SU-DHL-6 (cell line): ENCODE measurements at regions not wholly inside any gene's neighbourhood (a gene's known extent, or its start where the extent isn't known, plus 50 kb on each side); places are given as distances from the start of the nearest gene placed in this dataset.

Source experiments
- H2AFZ ChIP-seq: fragments of 200-600 bp; sonication (generic); 2 replicates; pipeline ENCODE4 v1.6.1; 2014; ENCODE audit warnings: low read depth, mild to moderate bottlenecking, moderate library complexity, mixed read lengths, antibody characterized with exemption, low read length; ENCODE audit not compliant: severe bottlenecking
- H3F3A ChIP-seq: fragments of 200-600 bp; shearing (Covaris generic); 2 replicates; pipeline ENCODE4 v1.6.0; 2016; ENCODE audit warnings: antibody characterized with exemption, mild to moderate bottlenecking; ENCODE audit not compliant: insufficient read depth
- H3K27ac ChIP-seq: fragments of 200-600 bp; sonication (generic); 2 replicates; pipeline ENCODE4 v1.5.1; 2016; ENCODE audit warnings: low read depth, mild to moderate bottlenecking, low read length, moderate library complexity, mixed read lengths
- H3K27me3 ChIP-seq: fragments of 200-600 bp; sonication (generic), shearing (Covaris generic); 2 replicates; pipeline ENCODE4 v1.6.0; 2014; ENCODE audit warnings: mild to moderate bottlenecking, low read length
- H3K36me3 ChIP-seq: fragments of 200-600 bp; sonication (generic); 2 replicates; pipeline ENCODE4 v1.6.1; 2014; ENCODE audit warnings: mild to moderate bottlenecking, low read length, mixed read lengths
- H3K4me2 ChIP-seq: fragments of 300-600, 200-600 bp; shearing (Covaris generic), sonication (generic); 2 replicates; pipeline ENCODE4 v1.6.0; 2014; ENCODE audit warnings: low read length, low read depth, mild to moderate bottlenecking; ENCODE audit not compliant: poor library complexity, severe bottlenecking
- H3K4me3 ChIP-seq: fragments of 200-600 bp; sonication (generic); 2 replicates; pipeline ENCODE4 v1.5.1; 2014; ENCODE audit warnings: antibody characterized with exemption, low read length, mild to moderate bottlenecking, mixed read lengths; ENCODE audit not compliant: insufficient read depth, poor library complexity, severe bottlenecking
- H3K79me2 ChIP-seq: fragments of 200-600 bp; sonication (generic); 2 replicates; pipeline ENCODE4 v1.6.1; 2014; ENCODE audit warnings: mild to moderate bottlenecking, low read length, moderate library complexity; ENCODE audit not compliant: insufficient read depth
- H3K9ac ChIP-seq: fragments of 200-600 bp; sonication (generic); 2 replicates; pipeline ENCODE4 v1.7.0; 2014; ENCODE audit warnings: mild to moderate bottlenecking, low read length
- H3K9me2 ChIP-seq: fragments of 200-600 bp; sonication (generic); replicated peaks from 2 replicates; pipeline ENCODE4 v1.6.1; 2014; ENCODE audit warnings: low read length; ENCODE audit not compliant: insufficient read depth
- H3K9me3 ChIP-seq: fragments of 200-600 bp; sonication (generic); 2 replicates; pipeline ENCODE4 v1.6.1; 2014; ENCODE audit warnings: low read length, mixed read lengths; ENCODE audit not compliant: insufficient read depth
- H4K20me1 ChIP-seq: fragments of 200-600 bp; sonication (generic); 2 replicates; pipeline ENCODE4 v1.6.1; 2014; ENCODE audit warnings: low read depth, mild to moderate bottlenecking, antibody characterized with exemption, low read length, moderate library complexity, mixed read lengths
- EZH2phosphoT487 ChIP-seq: fragments of 200-600 bp; sonication (generic), shearing (Covaris generic); conservative IDR thresholded peaks from 2 replicates; pipeline ENCODE4 v1.6.1; 2018; ENCODE audit warnings: mild to moderate bottlenecking, antibody characterized with exemption, low read length, moderate library complexity, mixed read lengths
- TF ChIP-seq, protein P1 (sequence below): fragments of 200-600 bp; sonication (generic); IDR thresholded peaks from one replicate; pipeline ENCODE4 v1.5.1; 2017; ENCODE audit warnings: antibody characterized with exemption, mild to moderate bottlenecking, low read length, moderate library complexity; ENCODE audit not compliant: insufficient read depth, poor library complexity, severe bottlenecking

GRCh38 chr3:73734211-73735089, 109.7 kb upstream of the PDZRN3 start:
- Histone ChIP-seq H3K27me3 (no peaks in the 10 kb centered on the region), H2AFZ (no peak overlapping the region)

GRCh38 chr3:73733746-73734145, 109.0 kb upstream of the PDZRN3 start:
- no peaks in the 10 kb centered on the region for H3K27me3 ChIP-seq
- no peaks in the 10 kb centered on the region for H3K9me3 ChIP-seq
- no peaks in the 10 kb centered on the region for H3K79me2 ChIP-seq
- no peaks in the 10 kb centered on the region for H4K20me1 ChIP-seq
- H3K4me2 ChIP-seq, result no peak overlapping the region
- H3K9ac ChIP-seq, result no peak overlapping the region
- no peaks in the 10 kb centered on the region for H3K9me2 ChIP-seq
- no peaks in the 10 kb centered on the region for H3F3A ChIP-seq
- no peak overlapping the region for H3K27ac ChIP-seq
- TF ChIP-seq EZH2phosphoT487, result no peak
- TF ChIP-seq, protein P1, sequence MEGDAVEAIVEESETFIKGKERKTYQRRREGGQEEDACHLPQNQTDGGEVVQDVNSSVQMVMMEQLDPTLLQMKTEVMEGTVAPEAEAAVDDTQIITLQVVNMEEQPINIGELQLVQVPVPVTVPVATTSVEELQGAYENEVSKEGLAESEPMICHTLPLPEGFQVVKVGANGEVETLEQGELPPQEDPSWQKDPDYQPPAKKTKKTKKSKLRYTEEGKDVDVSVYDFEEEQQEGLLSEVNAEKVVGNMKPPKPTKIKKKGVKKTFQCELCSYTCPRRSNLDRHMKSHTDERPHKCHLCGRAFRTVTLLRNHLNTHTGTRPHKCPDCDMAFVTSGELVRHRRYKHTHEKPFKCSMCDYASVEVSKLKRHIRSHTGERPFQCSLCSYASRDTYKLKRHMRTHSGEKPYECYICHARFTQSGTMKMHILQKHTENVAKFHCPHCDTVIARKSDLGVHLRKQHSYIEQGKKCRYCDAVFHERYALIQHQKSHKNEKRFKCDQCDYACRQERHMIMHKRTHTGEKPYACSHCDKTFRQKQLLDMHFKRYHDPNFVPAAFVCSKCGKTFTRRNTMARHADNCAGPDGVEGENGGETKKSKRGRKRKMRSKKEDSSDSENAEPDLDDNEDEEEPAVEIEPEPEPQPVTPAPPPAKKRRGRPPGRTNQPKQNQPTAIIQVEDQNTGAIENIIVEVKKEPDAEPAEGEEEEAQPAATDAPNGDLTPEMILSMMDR, result no peak
- H2AFZ ChIP-seq, result no peak overlapping the region
- H3K4me3 ChIP-seq, result no peak overlapping the region
- H3K36me3 ChIP-seq, result no peaks in the 10 kb centered on the region

More at GRCh38 chr3:73734211-73735089, 109.7 kb upstream of the PDZRN3 start:
- H3K9me2 ChIP-seq, result no peaks in the 10 kb centered on the region
- no peak overlapping the region for H3K4me3 ChIP-seq
- no peaks in the 10 kb centered on the region for H3K36me3 ChIP-seq
- H3K9ac ChIP-seq, result no peak overlapping the region
- no peaks in the 10 kb centered on the region for H3K79me2 ChIP-seq
- no peak overlapping the region for H3K4me2 ChIP-seq
- H4K20me1 ChIP-seq, result no peaks in the 10 kb centered on the region
- no peaks in the 10 kb centered on the region for H3F3A ChIP-seq
- no peak overlapping the region for H3K27ac ChIP-seq
- TF ChIP-seq, protein P1, result no peak
- no peak for TF ChIP-seq EZH2phosphoT487
- no peaks in the 10 kb centered on the region for H3K9me3 ChIP-seq

- Histone ChIP-seq H2AFZ (no peak overlapping the region), H3K9ac (no peak overlapping the region), H3K36me3 (no peaks in the 10 kb centered on the region), H3K27me3 (no peaks in the 10 kb centered on the region), H3K4me2 (no peak overlapping the region), H3K4me3 (no peak overlapping the region), H3K27ac (no peak overlapping the region), H3K79me2 (no peaks in the 10 kb centered on the region), H4K20me1 (no peaks in the 10 kb centered on the region), H3K9me2 (no peaks in the 10 kb centered on the region), H3F3A (no peaks in the 10 kb centered on the region), H3K9me3 (no peaks in the 10 kb centered on the region)
- no peak for TF ChIP-seq EZH2phosphoT487
- TF ChIP-seq, protein P1, result no peak
These were observed 105.3 kb upstream of the PDZRN3 start for GRCh38 chr3:73729969-73730440.
